Activated T-cell treated with anti-CD3 and anti-CD28 coated beads, Interleukin-2, amount 50 U/mL, for 4 hours (primary cell): ENCODE measurements at regions not wholly inside any gene's neighbourhood (a gene's known extent, or its start where the extent isn't known, plus 50 kb on each side); places are given as distances from the start of the nearest gene placed in this dataset.

Experiments
- ATAC-seq, 2 donors: fragments of 200-7000 bp; cut with Tn5 transposase; one replicate each; pipeline ENCODE4 v1.10.0; 2021
- DNase-seq: peaks from one replicate; pipeline ENCODE4 v3.0.0-alpha.2; 2020
- H3K27me3 Mint-ChIP-seq: one replicate; pipeline ENCODE4 v1.8.0; 2021; ENCODE audit warnings: low read depth, mixed read lengths
- H3K36me3 Mint-ChIP-seq: one replicate; pipeline ENCODE4 v1.8.0; 2022; ENCODE audit warnings: mixed read lengths; ENCODE audit not compliant: insufficient read depth
- H3K4me1 Mint-ChIP-seq: one replicate; pipeline ENCODE4 v1.8.0; 2021; ENCODE audit warnings: low read depth, mixed read lengths
- H3K4me3 Mint-ChIP-seq: one replicate; pipeline ENCODE4 v1.8.0; 2021; ENCODE audit warnings: mild to moderate bottlenecking, moderate library complexity, mixed read lengths
- H3K9me3 Mint-ChIP-seq: one replicate; pipeline ENCODE4 v1.8.0; 2021; ENCODE audit warnings: mixed read lengths

GRCh38 chr7:54860843-54861242 lies 101.8 kb upstream of the SEC61G start:
- H3K9me3 Mint-ChIP-seq, result no peaks in the 10 kb centered on the region
- no peak overlapping the region for H3K4me3 Mint-ChIP-seq
- H3K4me1 Mint-ChIP-seq, result no peaks in the 10 kb centered on the region
- ATAC-seq, result peak in 1 of 2 donors; percentile 30
- H3K36me3 Mint-ChIP-seq, result no peaks in the 10 kb centered on the region
- H3K27me3 Mint-ChIP-seq, result peaks cover 5% of the 10 kb centered on the region
- no peak for DNase-seq

GRCh38 chr7:54864663-54865062 lies 105.7 kb upstream of the SEC61G start:
- Mint-ChIP-seq H3K4me3 (no peak overlapping the region), H3K4me1 (no peaks in the 10 kb centered on the region)
- ATAC-seq, result no peak

DNA sequence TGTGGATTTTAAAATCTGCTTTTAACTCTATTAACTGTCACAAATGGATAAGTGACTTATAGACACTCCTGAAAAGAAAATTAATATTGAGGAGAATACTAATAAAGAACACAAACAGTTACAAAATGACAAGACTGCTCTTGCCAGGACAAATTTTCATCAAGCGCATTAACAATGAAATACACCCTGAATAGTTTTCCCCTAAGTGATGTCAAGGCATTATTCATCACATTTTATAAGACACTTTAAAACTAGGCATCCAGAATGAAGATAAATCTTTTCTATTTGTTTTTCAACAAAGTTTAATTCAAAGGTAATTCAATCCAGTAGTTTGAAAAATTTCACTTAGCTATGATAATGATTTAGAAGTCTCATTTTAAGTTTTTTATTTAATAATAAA lies 110.5 kb upstream of the SEC61G start:
- Mint-ChIP-seq H3K36me3 (no peaks in the 10 kb centered on the region), H3K27me3 (peaks cover 2% of the 10 kb centered on the region), H3K4me3 (no peak overlapping the region), H3K9me3 (no peaks in the 10 kb centered on the region), H3K4me1 (no peaks in the 10 kb centered on the region)
- no peak for ATAC-seq
- no peak for DNase-seq

More at GRCh38 chr7:54864663-54865062, 105.7 kb upstream of the SEC61G start:
- DNase-seq, result no peak
- no peaks in the 10 kb centered on the region for H3K36me3 Mint-ChIP-seq
- H3K9me3 Mint-ChIP-seq, result no peaks in the 10 kb centered on the region
- peaks cover 5% of the 10 kb centered on the region for H3K27me3 Mint-ChIP-seq

DNA sequence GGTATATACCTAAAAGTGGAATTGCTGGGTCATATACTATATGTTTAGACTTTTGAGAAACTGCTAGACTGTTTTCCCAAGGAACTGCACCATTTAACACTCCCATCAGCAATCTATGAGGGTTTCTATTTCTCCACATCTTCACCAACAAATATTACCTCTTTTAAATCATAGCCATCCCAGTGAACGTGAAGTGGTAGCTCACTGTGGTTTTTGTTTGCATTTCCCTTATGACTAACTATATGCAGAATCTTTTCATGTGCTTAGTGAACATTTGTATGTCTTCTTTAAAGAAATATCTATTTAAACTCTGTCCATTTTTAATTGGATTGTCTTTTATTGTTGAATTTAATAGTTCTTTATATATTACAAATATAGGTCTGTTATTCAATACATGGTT lies 115.8 kb upstream of the SEC61G start:
- Mint-ChIP-seq H3K4me1 (no peaks in the 10 kb centered on the region), H3K4me3 (no peak overlapping the region), H3K36me3 (no peaks in the 10 kb centered on the region), H3K27me3 (peaks cover 3% of the 10 kb centered on the region), H3K9me3 (no peaks in the 10 kb centered on the region)
- DNase-seq (no peak), ATAC-seq (no peak)

- Mint-ChIP-seq H3K9me3 (no peaks in the 10 kb centered on the region), H3K36me3 (no peaks in the 10 kb centered on the region), H3K4me3 (no peak overlapping the region), H3K27me3 (peaks cover 2% of the 10 kb centered on the region), H3K4me1 (no peaks in the 10 kb centered on the region)
- ATAC-seq, result no peak
- no peak for DNase-seq
These were observed 118.7 kb upstream of the SEC61G start for GRCh38 chr7:54877683-54878082.

- Mint-ChIP-seq H3K27me3 (peaks cover 2% of the 10 kb centered on the region), H3K36me3 (no peaks in the 10 kb centered on the region), H3K4me3 (no peak overlapping the region), H3K9me3 (no peaks in the 10 kb centered on the region), H3K4me1 (no peaks in the 10 kb centered on the region)
- DNase-seq (no peak), ATAC-seq (no peak)
These were observed 119.3 kb upstream of the SEC61G start for GRCh38 chr7:54878339-54878738.

GRCh38 chr7:54879776-54880175 lies 120.8 kb upstream of the SEC61G start:
- H3K27me3 Mint-ChIP-seq, result peaks cover 2% of the 10 kb centered on the region
- H3K9me3 Mint-ChIP-seq, result no peaks in the 10 kb centered on the region
- DNase-seq (no peak), ATAC-seq (no peak)
- no peaks in the 10 kb centered on the region for H3K4me1 Mint-ChIP-seq
- no peak overlapping the region for H3K4me3 Mint-ChIP-seq
- H3K36me3 Mint-ChIP-seq, result no peaks in the 10 kb centered on the region

- Mint-ChIP-seq H3K27me3 (peaks cover 2% of the 10 kb centered on the region), H3K36me3 (no peaks in the 10 kb centered on the region), H3K9me3 (no peaks in the 10 kb centered on the region), H3K4me3 (no peak overlapping the region), H3K4me1 (no peaks in the 10 kb centered on the region)
- no peak for DNase-seq
- ATAC-seq, result no peak
These were observed 121.4 kb upstream of the SEC61G start for GRCh38 chr7:54880326-54880989.

- ATAC-seq, result no peak
- DNase-seq, result no peak
- Mint-ChIP-seq H3K4me1 (no peaks in the 10 kb centered on the region), H3K4me3 (no peak overlapping the region), H3K27me3 (peaks cover 5% of the 10 kb centered on the region), H3K36me3 (no peaks in the 10 kb centered on the region), H3K9me3 (no peaks in the 10 kb centered on the region)
These were observed 123.0 kb upstream of the SEC61G start for GRCh38 chr7:54881816-54882520.

GRCh38 chr7:54882694-54883093 lies 123.7 kb upstream of the SEC61G start:
- Mint-ChIP-seq H3K27me3 (peaks cover 6% of the 10 kb centered on the region), H3K36me3 (no peaks in the 10 kb centered on the region), H3K9me3 (no peaks in the 10 kb centered on the region), H3K4me3 (no peak overlapping the region), H3K4me1 (no peaks in the 10 kb centered on the region)
- DNase-seq (no peak), ATAC-seq (no peak)

GRCh38 chr7:54883576-54883975 lies 124.6 kb upstream of the SEC61G start:
- H3K4me3 Mint-ChIP-seq, result no peak overlapping the region
- H3K27me3 Mint-ChIP-seq, result peaks cover 10% of the 10 kb centered on the region
- no peak for DNase-seq
- no peaks in the 10 kb centered on the region for H3K9me3 Mint-ChIP-seq
- no peaks in the 10 kb centered on the region for H3K4me1 Mint-ChIP-seq
- ATAC-seq, result no peak
- no peaks in the 10 kb centered on the region for H3K36me3 Mint-ChIP-seq

DNA sequence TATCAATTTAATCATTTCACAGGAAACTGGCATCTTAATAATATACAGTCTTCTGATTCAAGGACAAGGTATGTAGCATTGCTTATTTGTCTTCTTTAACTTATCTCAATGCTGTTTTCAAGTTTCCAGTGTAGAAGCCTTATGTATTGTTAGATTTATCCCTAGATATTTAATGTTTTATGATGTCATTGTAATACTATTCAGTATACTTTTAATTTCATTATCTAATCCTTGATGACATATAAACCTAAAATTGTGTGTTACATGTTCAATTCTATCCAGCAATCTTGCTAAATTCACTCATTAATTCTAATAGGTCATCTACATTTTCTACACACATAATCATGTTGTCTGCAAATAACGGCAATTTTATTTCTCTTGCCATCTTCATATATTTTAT lies 126.3 kb upstream of the SEC61G start:
- no peak for DNase-seq
- Mint-ChIP-seq H3K4me3 (no peak overlapping the region), H3K4me1 (no peaks in the 10 kb centered on the region), H3K9me3 (no peaks in the 10 kb centered on the region), H3K27me3 (peaks cover 10% of the 10 kb centered on the region), H3K36me3 (no peaks in the 10 kb centered on the region)
- ATAC-seq, result no peak

DNA sequence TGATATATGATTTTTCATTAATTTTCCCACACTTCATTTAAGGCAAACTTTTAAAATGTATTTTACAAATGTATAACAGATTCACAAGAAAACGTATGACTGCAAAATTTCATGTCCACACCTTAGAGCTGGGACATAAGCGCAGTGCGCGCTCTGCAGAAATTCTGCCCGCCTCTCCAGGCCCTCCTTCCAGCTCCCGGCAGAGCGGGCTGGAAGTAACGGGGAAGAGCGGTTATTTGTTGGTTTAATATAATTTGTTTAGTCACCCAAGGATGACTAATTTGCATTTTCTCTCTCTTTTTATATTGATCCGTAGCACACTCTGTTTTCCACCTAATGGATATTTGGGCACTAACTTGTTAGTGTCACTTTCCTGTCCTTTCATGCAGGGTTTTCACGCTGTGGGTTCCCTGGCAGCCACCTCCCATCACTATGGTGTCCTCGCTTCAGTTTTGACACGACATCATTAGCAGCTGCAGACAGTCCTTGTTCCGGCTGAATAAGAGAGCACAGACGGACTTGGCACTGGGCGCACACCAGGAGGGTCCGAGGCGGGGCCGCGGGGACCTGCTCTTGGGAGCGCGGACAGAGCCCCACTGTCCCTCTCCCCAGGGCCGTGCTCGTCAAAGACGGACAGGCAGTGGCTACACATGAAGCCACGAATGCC lies 129.2 kb upstream of the SEC61G start:
- Mint-ChIP-seq H3K4me1 (no peaks in the 10 kb centered on the region), H3K27me3 (peaks cover 13% of the 10 kb centered on the region), H3K9me3 (no peaks in the 10 kb centered on the region), H3K4me3 (no peak overlapping the region), H3K36me3 (no peaks in the 10 kb centered on the region)
- ATAC-seq (no peak), DNase-seq (no peak)

GRCh38 chr7:54888734-54889082 lies 129.7 kb upstream of the SEC61G start:
- peaks cover 16% of the 10 kb centered on the region for H3K27me3 Mint-ChIP-seq
- ATAC-seq, result no peak
- H3K36me3 Mint-ChIP-seq, result no peaks in the 10 kb centered on the region
- DNase-seq, result no peak
- no peaks in the 10 kb centered on the region for H3K9me3 Mint-ChIP-seq
- H3K4me3 Mint-ChIP-seq, result no peak overlapping the region
- H3K4me1 Mint-ChIP-seq, result no peaks in the 10 kb centered on the region

DNA sequence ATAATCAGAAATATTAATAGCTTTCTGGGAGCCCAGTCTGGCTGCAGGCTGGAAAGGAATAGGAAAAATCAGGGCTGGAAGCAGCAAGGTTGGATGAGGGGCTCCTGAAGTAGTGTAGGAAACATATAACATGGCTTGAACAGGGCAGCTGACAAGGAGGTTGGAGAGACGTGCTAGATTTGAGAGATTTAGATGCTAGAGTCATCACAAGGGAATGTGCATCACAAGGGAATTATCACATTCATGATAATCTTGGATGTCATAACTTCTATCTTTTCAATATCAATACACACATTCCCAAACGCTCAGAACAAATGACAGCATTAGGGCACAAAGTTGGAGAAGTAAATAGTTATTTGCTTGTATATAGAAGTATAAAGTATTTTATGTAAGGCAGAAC lies 120.9 kb upstream of the EGFR start:
- Mint-ChIP-seq H3K9me3 (no peaks in the 10 kb centered on the region), H3K4me3 (no peak overlapping the region), H3K4me1 (no peaks in the 10 kb centered on the region), H3K36me3 (no peaks in the 10 kb centered on the region), H3K27me3 (peaks cover 13% of the 10 kb centered on the region)
- no peak for DNase-seq
- no peak for ATAC-seq
